ENCODE measurements at regions not wholly inside any gene's neighbourhood (a gene's known extent, or its start where the extent isn't known, plus 50 kb on each side); places are given as distances from the start of the nearest gene placed in this dataset.

DNA sequence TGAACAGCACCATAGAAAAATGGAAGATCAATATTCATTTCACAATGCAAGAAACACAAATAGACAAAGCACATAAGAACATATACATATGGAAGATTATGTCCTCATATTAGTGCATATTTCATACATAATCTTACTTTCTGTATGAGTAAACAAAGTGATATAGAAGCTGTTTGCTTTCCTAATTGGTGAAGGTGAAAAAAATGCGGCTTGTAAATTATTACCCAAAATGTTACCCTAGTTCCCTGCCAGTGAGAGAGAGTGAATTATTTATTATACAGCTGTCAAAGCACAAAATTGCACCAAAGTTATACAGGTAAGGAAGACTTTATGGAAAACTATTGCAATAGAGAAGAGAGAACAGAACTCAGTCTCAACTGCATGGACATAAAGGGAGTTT is 1485.0 kb upstream of the CDH9 start:
- DNase-seq: no peak

DNA sequence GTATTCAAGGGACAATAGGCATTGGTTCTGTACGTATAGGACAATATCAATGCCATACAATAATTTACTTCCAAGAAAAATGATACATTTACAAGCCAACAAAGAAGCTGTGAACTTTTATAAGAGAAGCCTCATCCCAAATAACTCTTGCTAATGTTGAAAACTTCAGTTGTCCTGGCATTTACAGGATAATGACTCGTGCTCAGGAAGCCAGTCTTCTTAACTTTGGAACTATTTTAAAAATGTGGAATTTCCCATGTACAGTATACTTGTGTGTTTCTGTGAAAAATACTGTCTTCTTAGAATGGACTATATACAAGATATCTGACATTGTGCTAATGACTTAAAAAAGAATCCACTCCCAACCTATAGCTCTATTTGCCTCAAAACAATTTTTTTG is 1479.3 kb upstream of the CDH9 start:
- DNase-seq: no peak

DNA sequence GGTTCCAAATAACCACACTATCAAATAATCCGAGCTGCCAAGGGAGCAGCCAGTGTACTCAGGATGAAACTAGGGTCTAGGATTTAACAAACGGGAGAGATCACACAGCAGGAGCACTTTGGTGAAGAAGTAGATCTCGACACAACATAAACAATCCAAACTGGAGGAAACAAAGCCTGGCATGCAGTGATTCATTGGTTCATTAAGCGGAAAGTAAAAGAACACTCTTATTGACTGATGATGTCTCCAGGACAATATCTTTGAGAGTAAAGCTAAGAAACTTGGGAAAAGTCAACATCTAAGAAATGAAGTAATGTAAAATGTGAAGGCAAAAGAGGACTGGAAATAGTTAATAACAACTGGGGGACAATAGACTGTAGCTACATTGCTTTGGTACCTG is 1478.3 kb upstream of the CDH9 start:
- DNase-seq: no peak

DNA sequence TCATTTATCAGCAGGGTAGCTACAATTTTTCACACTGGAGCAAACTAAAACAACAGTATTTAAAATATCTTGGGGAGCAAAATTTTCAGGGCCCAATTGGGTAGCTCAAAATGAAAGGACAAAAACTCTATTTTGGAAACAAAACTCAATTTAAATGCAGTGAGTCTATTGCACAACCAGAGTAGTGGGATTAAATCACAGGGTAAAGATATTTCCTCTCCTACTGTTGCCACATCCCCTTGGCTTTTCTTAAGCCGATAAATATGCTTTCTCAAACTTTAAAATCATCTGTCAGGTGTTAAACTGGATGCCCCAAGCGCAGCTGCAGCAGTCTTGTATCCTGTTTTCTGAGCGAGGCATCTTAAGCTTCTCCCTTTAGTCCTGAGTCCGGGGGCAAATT is 1474.3 kb upstream of the CDH9 start:
- DNase-seq: no peak

DNA sequence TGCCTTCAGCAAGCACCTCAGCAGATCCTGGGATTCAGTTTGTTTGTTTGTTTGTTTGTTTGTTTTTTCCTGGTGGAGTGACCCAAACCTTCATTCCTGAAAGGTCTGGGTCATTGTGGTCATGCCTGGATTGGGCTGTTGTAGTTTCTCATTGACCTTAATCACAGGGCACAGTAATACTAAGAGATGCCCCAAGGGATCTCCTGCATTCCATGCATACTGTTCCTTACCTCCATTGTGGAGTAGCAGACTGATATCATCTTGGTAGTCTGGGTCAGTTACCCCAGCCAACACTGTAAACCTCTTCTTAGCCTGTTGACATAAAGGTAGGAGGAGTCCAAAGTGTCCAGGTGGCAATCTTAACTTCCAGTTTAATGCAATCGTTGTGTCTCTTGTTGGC is 1466.7 kb upstream of the CDH9 start:
- no peak for DNase-seq

DNA sequence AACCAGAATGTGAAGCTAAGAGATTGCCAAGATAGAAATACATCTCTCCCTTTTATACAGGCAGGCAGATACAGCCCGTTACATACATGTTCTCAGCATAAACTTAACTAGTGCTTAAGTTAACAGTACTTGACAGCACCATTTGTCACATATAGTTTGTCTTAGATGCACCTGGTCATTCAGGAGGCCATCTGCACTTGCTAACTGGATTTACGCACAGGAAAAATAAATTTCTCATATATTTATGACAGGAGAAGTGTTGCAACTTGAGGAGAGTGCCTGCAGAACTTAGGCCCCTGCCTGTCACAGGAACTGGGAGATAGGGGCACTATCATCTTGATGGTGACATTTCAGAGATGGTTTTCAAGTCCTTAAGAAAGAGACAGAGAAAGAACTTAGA is 1462.1 kb upstream of the CDH9 start:
- DNase-seq: no peak

DNA sequence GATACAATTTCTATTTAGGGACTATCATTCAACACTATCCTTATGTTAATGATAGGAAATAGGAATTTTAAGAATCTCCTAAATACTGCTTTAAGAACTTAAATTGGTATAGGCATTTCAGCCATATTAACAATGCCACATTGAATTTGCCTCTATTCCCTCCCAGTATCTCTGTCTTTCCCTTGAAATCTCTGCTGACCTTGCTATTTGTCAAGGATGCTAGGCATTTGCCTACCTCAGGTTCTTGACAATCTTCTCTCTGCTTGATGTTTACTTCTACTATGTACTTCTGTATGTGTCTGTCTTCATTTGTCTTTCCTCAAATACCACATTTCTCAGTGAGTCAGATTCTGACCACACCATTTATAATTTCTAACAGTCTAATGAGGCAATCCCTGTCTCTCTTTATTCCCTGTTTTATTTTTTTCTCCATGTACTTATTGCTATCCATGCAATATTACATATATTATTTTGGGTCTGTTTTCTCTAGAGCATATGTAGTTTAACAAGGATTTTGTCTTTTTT is 1461.4 kb upstream of the CDH9 start:
- no peak for DNase-seq

DNA sequence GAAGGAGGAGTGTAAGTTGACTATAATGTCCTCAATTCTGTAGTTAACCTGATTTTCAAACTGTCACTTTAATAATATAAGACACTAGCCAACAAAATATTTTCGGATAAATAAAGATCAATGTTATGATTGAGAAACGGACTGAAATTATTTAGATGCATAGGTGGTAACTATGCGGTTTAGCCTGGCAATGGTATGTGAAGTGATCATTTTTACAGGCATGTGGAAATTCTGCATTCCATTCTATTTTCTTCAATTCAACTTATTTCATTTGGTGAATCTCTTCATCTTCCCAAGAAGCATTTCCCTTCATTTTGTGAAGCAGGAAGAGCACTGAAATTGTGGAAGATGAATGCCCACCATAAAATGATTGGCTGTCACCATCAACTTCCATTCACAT is 1457.5 kb upstream of the CDH9 start:
- DNase-seq: no peak

DNA sequence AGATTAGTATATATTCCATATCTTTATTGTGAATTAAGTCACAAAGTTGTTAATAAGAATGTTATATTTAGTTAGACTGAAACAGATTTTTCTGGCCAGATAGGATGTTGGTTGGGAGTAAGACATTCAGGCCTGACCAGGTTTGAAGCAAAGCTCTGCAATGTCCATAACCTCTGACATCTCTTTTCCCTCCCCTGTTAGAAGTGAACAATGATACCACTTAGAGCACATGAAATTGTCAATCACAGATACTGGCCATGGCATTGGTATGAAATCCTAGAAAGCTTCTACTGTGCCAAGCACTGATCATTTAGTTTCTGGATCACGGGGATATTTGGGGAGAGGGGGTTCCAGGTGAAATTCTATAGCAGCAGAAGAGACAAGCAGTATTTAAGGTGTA is 1455.1 kb upstream of the CDH9 start:
- no peak for DNase-seq

DNA sequence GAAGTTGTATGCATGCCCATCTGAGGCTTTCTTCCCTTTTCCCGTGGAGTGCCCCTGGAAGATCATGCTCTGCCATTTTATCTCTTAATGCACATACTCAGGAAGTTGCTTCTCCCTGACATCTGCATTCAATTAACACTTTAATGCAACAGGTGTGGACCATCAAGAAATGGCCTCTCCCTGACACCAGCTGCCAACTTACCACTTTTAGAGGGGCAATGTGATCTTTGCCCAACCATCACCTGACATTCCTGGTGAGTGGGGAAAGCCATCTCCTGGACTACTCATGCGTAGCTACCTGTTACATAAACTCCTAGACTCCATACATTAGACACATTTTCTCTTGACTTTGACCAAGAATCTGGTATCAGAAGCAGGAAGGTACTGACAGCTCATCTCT is 1450.4 kb upstream of the CDH9 start:
- DNase-seq: no peak

DNA sequence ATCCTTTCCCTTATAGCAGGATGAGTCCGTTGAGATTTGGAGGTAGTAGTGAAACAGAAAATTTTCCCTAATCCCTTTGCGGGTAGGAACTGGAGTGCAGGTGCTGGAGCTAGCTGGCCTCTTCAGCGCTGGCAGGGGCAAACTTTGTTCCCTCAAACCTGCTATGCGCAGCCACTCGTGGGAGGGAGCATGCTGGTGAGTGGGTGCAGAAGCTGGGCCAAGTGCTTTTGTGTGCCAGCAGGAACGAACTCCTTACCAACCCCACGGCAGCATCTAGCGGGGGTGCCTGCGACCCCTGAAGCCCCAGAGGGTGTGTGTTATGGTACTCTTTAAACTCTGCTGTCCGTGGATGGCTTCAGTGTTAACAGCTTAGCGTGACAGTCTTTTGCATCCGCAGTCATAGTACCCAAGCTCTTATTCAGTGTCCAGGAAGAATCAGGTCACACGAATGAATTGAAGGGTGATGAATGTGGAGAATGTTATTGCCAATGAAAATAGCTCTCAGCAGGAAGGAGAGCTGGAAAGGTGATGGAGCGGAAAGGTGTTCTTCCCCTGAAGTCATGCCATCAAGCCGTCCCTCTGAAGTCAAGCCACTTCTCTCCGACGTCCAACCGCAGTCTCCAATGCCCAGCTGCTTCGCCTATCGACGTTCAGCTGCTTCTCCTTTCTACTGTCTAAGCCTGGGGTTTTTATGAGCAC is 1445.1 kb upstream of the CDH9 start:
- no peak for DNase-seq

DNA sequence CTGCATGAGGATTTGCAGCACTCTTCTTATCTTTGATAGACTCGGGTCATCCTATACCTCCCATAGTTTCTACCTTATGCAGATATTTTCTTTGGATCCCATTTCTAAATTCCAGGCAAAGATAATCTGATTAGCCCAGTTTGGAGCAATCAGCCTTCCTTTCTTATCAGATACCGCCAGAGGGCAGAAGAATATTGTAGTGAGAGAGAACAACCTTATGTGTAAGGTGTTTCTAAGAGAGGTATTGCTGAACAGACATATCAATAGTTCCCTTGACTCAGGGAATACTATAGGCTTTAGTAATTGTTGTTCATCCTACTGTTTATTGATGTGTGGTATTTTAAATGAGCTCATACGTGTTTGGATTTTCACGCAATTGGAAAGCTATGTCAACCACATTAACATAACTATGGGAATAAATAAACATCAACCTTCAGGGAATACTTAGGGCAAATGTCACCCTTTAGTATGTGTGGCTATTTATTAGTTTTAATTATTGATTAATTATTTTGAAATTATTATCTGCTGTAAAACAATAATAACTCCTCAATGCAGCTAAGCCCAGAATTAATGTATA is 1435.2 kb upstream of the CDH9 start:
- no peak for DNase-seq

DNA sequence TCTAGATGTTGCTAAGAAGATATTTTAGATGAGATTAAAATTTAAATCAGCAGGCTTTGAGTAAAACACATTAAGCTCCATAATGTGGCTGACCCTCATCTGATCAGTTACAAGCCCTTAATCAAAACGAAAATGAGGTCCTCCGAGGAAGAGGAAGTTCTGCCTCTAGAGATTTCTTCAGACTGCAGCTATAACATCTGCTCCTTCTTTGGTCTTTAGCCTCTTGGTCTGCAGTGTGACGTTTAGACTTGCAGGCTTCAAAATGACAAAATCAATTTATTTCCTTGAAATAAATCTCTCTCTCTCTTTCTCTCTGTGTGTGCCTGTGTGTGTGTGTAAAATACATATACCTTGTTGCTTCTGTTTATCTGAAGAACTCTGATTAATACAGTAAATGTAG is 1429.8 kb upstream of the CDH9 start:
- DNase-seq: no peak

DNA sequence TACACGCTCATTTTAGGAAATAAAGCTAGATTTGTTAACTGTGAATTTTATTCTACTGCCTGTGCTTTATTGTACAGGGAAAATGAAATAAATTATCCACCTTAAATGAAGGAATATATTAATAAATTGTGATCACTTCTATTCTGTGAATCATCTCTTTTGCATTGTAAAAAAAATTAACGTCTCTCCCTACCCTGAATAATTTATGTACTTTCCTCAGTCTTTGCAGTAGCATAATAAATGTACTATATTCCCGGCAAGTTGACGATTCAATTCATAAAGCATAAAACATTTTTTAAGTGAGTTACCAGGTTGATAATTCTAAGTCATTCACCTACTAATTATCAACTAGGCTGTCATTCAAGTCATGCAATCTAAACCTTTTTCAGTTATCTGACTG is 1425.3 kb upstream of the CDH9 start:
- no peak for DNase-seq

DNA sequence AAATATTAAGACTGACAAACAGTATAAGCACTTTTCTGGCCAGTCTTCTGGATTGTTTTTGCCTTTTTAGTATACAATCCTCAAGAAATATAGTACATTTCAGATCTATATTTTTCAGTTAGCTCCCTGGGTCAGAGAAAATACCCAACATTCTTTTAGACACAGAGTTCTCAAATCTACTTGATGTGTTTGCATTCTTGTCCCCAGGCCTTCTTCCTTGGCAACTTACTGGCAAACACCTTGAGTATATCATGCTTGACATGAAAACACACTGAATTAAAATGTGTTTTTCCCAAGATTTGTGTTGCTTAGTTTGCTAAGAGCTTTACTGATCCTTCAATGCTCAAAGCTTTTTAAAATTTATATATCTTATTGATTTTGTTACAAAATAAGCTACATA is 1413.1 kb upstream of the CDH9 start:
- no peak for DNase-seq

DNA sequence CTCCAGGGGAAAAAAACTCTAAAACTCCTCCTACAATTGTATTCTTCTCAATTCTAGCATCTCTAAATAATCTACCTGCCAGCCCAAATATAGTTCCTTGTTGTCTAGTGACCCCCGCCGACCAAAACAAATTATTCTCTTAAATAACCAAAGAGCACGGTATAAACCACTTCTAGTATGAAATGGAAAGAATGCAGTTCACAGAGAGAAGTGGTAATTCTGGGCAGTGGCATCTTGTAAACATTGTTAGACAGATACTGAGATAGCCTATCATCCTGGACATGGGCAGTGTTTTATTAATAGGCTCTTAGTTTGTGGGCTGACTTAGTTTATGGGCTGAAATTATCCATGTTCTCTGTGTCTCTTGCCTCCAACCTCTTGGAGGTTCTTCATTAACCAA is 1412.6 kb upstream of the CDH9 start:
- DNase-seq: no peak

DNA sequence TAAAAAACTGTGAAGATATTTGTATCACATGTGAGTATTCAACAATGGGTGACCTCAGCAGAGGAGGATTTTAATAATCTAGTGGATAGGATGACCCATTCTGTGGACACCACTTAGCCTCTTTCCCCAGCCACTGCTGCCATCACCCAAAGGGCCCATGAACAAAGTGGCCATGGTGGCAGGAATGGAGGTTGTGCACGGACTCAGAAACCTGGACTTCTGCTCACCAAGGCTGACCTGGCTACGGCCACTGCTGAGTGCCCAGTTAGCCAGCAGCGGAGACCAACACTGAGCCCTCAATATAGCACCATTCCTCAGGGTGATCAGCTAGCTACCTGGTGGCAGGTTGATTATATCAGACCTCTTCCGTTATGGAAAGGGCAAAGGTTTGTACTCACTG is 1410.4 kb upstream of the CDH9 start:
- no peak for DNase-seq

DNA sequence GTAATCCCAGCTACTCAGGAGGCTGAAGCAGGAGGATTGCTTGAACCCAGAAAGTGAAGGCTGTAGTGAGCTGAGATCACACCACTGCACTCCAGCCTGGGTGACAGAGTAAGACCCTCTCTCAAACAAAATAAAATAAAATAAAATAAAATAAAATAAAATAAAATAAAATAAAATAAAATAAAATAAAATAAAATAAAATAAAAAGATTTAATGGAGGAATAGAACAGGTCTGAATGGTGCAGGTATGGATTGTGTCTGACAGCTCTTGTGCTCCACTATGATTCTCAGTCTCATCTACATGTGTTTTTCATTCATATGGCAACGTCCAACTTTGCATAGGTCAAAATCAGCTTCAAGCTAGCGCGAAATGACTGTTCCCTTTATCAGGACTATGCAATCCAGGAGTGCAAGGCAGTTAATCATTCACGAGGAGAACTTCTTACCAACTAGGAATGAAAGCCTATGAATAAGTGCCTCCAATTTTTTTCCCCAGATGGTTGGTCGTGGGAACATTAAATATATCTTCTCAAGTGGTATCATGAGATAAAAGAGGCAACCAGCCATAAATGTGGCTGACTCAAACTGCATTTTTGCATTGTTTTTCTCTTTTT is 1392.3 kb upstream of the CDH9 start:
- no peak for DNase-seq

DNA sequence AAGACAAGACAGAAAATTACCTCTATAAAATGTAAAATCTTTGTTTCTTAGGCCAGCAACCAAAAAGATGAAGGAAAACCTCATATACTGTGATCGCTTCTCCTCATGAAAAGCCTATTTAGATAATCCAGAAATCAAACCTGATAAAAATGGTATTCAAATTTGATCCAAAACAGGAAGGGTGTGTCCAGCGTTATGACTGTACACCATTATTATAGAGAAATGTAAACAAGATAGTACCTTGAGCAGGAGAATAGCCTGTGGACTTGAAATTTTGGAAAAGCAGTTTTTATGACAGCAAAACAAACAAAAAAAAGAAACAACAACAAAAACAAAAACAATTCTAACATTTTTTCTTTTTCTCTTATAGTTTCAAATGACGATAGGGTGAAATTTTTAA is 1382.8 kb upstream of the CDH9 start:
- DNase-seq: no peak

DNA sequence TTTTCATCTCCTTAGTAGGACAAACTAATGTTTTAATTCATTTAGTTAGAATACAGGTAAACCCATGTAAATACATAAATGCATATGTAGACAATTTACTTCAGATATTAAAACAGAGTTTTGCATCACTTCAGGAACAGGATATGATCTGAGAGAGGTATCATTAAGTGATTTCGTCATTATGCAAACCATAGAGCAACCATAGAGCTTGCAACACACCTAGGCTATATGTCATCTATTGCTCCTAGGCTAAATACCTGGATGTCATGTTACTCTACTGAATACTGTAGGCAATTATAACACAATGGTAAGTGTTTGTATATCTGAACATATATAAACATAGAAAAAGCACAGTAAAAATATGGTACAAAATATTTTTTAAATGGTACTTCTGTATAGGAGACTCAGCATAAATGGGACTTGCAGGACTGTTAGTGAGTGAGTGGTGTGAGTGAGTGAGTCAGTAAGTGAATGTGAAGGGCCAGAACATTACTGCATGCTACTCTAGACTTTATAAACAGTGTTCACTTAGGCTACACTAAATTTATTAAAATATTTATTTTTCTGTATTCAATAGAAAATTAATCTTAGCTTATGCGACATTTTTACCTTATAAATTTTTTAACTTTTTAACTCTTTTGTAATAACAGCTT is 1377.5 kb upstream of the CDH9 start:
- DNase-seq: no peak

DNA sequence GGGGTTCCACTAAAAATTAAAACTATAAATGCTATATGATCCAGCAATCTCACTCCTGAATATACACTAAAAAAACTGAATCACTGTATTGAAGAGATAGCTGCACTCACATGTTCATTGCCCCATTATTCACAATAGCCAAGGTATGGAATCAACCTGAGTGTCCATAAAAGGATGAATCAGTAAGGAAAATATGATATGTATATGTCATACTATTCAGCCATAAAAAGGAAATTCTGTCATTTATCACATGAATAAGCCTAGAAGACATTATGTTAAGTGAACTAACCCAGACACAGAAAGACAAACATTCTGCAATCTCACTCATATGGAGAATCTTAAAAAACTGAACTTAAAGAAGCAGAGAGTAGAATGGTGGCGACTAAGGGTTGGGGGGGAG is 1376.2 kb upstream of the CDH9 start:
- DNase-seq: no peak

DNA sequence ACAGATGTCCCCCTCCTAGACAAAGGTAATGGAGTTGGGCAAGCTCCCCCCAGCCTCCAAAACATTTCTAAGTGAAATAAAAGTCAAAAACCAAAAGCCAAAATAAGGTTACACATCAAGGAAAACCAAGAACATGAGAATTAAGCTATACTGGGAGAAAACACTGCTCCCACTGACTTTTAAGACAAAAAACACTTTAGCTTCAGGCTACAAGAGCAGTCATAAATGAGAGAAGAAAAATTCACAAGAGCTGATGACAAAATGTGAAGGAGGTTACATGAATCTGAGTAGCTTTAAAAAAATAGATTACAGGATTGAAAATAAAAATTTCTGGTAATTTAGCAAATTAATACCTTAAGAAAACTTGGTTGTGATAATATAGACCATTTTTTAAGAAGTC is 1370.3 kb upstream of the CDH9 start:
- no peak for DNase-seq

DNA sequence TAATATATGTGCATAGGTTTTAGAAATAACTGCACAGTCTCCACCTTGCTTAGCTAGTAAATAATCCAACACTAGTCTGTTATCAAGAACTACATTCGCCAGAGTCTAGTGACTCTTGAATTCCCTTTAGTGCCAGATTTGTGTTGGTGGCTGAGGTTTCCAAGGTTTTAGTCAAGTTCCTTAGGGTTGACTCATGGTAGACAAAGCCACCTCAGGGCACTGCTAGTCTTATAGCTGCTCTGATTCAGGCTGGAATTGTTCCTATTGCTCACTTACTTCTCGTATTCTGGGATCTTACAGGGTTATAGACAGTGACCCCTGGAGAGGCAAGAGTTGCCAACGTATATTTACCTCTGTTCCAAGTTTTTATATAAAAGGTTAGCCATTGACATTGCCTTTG is 1369.8 kb upstream of the CDH9 start:
- no peak for DNase-seq
